ENCODE measurements at regions not wholly inside any gene's neighbourhood (a gene's known extent, or its start where the extent isn't known, plus 50 kb on each side); places are given as distances from the start of the nearest gene placed in this dataset.

DNA sequence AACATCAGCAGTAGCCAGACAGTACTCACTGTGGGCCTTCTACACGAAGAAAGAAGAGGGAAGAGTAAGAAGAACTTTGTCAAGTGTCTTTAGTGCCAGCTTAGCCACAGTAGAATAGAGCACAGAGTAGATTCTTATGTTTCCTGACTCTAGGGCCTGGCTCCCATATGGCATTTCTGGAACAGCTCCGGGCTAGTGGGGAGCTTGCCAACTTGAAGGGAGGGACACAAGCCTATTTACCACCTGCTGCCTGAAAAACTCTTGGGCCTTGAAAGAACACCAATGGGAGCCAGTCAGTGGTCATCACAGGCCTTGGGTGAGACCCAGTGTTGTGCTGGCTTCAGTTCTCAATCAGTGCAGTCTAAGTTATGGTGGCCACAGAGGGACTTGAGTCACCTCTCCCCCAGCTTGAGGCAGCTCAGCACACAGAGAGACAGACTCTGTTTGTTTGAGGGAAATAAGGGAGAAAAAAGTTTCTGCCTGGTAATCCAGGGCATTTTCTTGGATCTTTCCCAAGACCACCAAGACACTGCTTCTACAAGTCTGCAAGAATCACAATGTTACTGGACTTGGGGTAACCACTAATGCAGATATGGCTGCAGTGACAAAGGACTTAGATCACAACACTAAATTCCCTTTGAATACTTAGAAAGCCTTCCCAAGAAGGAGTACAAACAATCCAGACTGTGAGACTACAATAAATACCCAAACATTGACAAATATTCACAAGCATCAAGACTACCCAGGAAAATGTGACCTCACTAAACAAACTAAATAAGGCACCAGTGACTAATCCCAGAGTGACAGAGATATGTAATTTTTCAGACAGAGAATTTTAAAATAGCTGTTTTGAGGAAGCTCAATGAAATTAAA, 261.0 kb upstream of the NDST3 start:
- no peak for DNase-seq (ENCODE audit: low read depth)
- H3K4me3 ChIP-seq (ENCODE audit: low read depth, low read length) = no peak overlapping the region
- no peak for TF ChIP-seq CTCF (conservative IDR thresholded peaks at IDR 0.05; ENCODE audit: low read depth, low read length)

- TF ChIP-seq CTCF (conservative IDR thresholded peaks at IDR 0.05; ENCODE audit: low read depth, low read length) = no peak
- no peak for DNase-seq (ENCODE audit: low read depth)
- H3K4me3 ChIP-seq (ENCODE audit: low read depth, low read length) = no peak overlapping the region
Measured at GRCh38 chr4:117777721-117778120, 256.6 kb upstream of the NDST3 start.

DNA sequence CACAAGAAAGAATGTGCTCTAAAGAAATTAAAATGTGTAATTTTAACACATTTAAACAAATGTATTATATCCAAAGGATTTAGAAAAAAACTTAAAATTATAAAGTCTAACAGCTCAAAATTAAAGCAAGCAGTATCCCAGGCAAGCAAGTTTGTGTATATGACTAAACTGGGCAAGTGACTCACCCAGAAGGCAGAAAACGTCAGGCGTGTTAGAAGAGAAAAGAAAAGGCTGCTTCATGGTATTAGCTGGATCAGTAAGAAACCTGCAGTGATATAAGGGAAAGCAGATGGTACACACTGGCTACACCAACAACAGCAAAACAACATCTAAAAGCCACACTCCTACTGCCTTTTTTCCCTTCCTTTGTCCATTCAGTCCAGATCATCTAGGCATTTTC, 250.6 kb upstream of the NDST3 start:
- DNase-seq (ENCODE audit: low read depth) = peak; percentile 12
- no peak for TF ChIP-seq CTCF (conservative IDR thresholded peaks at IDR 0.05; ENCODE audit: low read depth, low read length)
- no peak overlapping the region for H3K4me3 ChIP-seq (ENCODE audit: low read depth, low read length)

- no peak overlapping the region for H3K4me3 ChIP-seq (ENCODE audit: low read depth, low read length)
- TF ChIP-seq CTCF (conservative IDR thresholded peaks at IDR 0.05; ENCODE audit: low read depth, low read length) = no peak
- no peak for DNase-seq (ENCODE audit: low read depth)
Measured at GRCh38 chr4:117784266-117784665, 250.0 kb upstream of the NDST3 start.

GRCh38 chr4:117786566-117786965, 247.7 kb upstream of the NDST3 start:
- TF ChIP-seq CTCF (conservative IDR thresholded peaks at IDR 0.05; ENCODE audit: low read depth, low read length) = no peak
- DNase-seq (ENCODE audit: low read depth) = no peak
- H3K4me3 ChIP-seq (ENCODE audit: low read depth, low read length) = no peak overlapping the region

DNA sequence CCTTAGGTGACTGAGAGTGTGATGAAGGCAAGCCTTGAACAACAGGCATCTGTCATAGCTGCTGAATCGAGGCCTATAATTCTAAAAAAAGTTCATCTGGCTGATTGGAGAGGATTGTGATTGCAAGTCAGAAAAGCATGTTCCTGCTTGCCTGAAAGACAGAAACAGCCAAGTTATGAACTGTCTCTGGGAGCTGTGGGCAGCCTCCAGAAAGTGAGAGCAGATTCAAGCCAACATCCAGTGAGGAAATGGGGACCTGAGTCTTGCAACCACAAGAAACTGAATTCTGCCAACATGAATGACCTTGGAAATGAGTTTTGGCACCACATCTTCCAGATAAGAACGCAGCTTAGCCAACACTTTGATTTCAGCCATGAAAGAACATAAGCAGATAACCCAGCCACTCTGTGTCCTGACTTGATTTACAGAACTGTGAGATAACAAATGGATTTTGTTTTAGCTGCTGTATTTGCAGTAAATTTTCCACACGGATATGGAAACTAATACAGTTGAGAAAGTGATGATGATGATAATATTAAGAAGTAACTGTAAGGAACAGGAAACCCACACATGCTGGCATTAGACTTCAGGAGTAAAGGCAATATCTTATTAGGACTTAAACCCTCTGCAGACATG, 240.3 kb upstream of the NDST3 start:
- TF ChIP-seq CTCF (conservative IDR thresholded peaks at IDR 0.05; ENCODE audit: low read depth, low read length) = no peak
- no peak overlapping the region for H3K4me3 ChIP-seq (ENCODE audit: low read depth, low read length)
- DNase-seq (ENCODE audit: low read depth) = no peak

All from choroid plexus epithelial cell (primary cell).